ENCODE measurements at regions not wholly inside any gene's neighbourhood (a gene's known extent, or its start where the extent isn't known, plus 50 kb on each side); places are given as distances from the start of the nearest gene placed in this dataset.

DNA sequence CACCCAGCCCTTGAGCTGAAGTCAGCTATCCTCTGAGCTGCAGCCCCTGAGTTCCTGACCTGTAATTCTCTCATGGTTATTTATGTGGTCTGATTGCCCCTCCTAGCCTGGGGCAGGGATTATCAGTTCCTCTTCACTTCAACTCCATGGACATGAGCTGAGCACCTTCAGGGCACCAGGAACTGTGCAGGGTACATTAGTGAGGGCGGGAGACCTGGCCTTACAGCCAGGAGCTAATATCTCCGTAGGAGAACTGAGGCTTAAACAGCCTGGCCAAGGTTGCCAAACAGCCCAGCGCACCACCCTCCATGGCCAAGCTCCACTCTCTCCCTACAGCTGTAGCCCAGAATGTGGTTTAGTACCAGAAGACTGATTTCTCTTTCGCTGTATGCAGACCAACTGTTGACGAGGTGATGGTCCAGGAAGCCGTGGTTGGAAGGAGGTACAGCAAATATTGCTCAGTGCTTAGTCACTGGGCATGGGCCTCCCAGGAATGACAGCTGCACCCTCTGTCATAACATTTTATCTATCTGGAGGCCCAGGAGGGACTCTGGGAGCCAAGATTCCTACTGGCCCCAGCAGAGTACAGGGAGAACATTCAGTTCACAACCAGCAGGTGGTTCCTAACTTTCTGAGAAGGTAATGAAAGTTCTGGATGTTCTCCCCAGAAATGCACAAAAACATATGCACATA is 228.7 kb upstream of the SIX2 start:
- no peak for TF ChIP-seq MAX (IDR thresholded peaks at IDR 0.05)
- TF ChIP-seq REST (IDR thresholded peaks at IDR 0.05), result no peak
- TF ChIP-seq, protein P1, sequence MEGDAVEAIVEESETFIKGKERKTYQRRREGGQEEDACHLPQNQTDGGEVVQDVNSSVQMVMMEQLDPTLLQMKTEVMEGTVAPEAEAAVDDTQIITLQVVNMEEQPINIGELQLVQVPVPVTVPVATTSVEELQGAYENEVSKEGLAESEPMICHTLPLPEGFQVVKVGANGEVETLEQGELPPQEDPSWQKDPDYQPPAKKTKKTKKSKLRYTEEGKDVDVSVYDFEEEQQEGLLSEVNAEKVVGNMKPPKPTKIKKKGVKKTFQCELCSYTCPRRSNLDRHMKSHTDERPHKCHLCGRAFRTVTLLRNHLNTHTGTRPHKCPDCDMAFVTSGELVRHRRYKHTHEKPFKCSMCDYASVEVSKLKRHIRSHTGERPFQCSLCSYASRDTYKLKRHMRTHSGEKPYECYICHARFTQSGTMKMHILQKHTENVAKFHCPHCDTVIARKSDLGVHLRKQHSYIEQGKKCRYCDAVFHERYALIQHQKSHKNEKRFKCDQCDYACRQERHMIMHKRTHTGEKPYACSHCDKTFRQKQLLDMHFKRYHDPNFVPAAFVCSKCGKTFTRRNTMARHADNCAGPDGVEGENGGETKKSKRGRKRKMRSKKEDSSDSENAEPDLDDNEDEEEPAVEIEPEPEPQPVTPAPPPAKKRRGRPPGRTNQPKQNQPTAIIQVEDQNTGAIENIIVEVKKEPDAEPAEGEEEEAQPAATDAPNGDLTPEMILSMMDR (IDR thresholded peaks at IDR 0.05; ENCODE audit: low read depth, low read length, missing input control), result no peak
- TF ChIP-seq, protein P2, sequence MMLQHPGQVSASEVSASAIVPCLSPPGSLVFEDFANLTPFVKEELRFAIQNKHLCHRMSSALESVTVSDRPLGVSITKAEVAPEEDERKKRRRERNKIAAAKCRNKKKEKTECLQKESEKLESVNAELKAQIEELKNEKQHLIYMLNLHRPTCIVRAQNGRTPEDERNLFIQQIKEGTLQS (IDR thresholded peaks at IDR 0.05), result no peak
- TF ChIP-seq RXRA (IDR thresholded peaks at IDR 0.05), result no peak
- no peak for TF ChIP-seq GABPA (IDR thresholded peaks at IDR 0.05 in 1 of 2, conservative IDR thresholded peaks at IDR 0.05 in 1 of 2)
- no peak for TF ChIP-seq JUND (IDR thresholded peaks at IDR 0.05)
- no peak for TF ChIP-seq FOXA1 (IDR thresholded peaks at IDR 0.05)
